Ectodermal cell (in vitro differentiated cells): ENCODE measurements at regions not wholly inside any gene's neighbourhood (a gene's known extent, or its start where the extent isn't known, plus 50 kb on each side); places are given as distances from the start of the nearest gene placed in this dataset.
"Not testable (repeated sequence)": the region's sequence is repeated elsewhere in the genome, so short reads cannot be mapped to it uniquely, and the experiment has no call there.

Experiments
- H3K27ac ChIP-seq: 2 replicates; pipeline ENCODE4 v1.7.0; 2013; ENCODE audit warnings: mild to moderate bottlenecking, low read depth, low read length; ENCODE audit not compliant: insufficient read depth, poor library complexity, severe bottlenecking
- H3K27me3 ChIP-seq: 2 replicates; pipeline ENCODE4 v1.7.0; 2013; ENCODE audit warnings: mild to moderate bottlenecking, low read length; ENCODE audit not compliant: insufficient read depth, control insufficient read depth, poor library complexity, severe bottlenecking
- H3K36me3 ChIP-seq: one replicate; pipeline ENCODE4 v1.7.0; 2013; ENCODE audit warnings: low read length; ENCODE audit not compliant: control insufficient read depth, insufficient read depth
- H3K4me1 ChIP-seq: one replicate; pipeline ENCODE4 v1.7.0; 2013; ENCODE audit warnings: low read length; ENCODE audit not compliant: control insufficient read depth, insufficient read depth
- H3K4me3 ChIP-seq: 2 replicates; pipeline ENCODE4 v1.7.0; 2013; ENCODE audit warnings: low read depth, low read length, control low read depth; ENCODE audit not compliant: insufficient read depth
- H3K9me3 ChIP-seq: 2 replicates; pipeline ENCODE4 v1.7.0; 2013; ENCODE audit warnings: mild to moderate bottlenecking, low read length, moderate library complexity; ENCODE audit not compliant: control insufficient read depth
- WGBS, 2 experiments: methylation state at CpG; one replicate each; pipeline ENCODE4 v1.1.7; 2013; ENCODE audit warnings: missing lambda C conversion rate in 2 of 2; 5-methylcytosine and 5-hydroxymethylcytosine counted together

GRCh38 chr4:79121223-79121622 lies 182.0 kb upstream of the PAQR3 start:
- 60 to 88% methylated on average over 1 of the region's 1 CpG for WGBS, 2 experiments
- H3K4me1 ChIP-seq = no peaks in the 10 kb centered on the region
- no peaks in the 10 kb centered on the region for H3K27me3 ChIP-seq
- no peak overlapping the region for H3K27ac ChIP-seq
- no peaks in the 10 kb centered on the region for H3K9me3 ChIP-seq
- H3K4me3 ChIP-seq = no peak overlapping the region
- H3K36me3 ChIP-seq = no peaks in the 10 kb centered on the region

- H3K4me3 ChIP-seq, H3K36me3 ChIP-seq, H3K27me3 ChIP-seq, H3K9me3 ChIP-seq, H3K27ac ChIP-seq, H3K4me1 ChIP-seq: not testable (repeated sequence)
- 95 to 98% methylated on average over 4 of the region's 4 CpGs for WGBS, 2 experiments
These were observed 177.8 kb upstream of the PAQR3 start for GRCh38 chr4:79117051-79117450.

GRCh38 chr4:79107014-79107413 lies 167.8 kb upstream of the PAQR3 start:
- no peaks in the 10 kb centered on the region for H3K36me3 ChIP-seq
- no peaks in the 10 kb centered on the region for H3K27me3 ChIP-seq
- H3K4me3 ChIP-seq = no peak overlapping the region
- H3K27ac ChIP-seq = no peak overlapping the region
- H3K4me1 ChIP-seq = no peaks in the 10 kb centered on the region
- WGBS, 2 experiments = 90% methylated on average over 1 of the region's 1 CpG
- H3K9me3 ChIP-seq = no peaks in the 10 kb centered on the region

- H3K4me1 ChIP-seq = peaks cover 11% of the 10 kb centered on the region
- no peaks in the 10 kb centered on the region for H3K36me3 ChIP-seq
- peak overlapping the region; percentile 9 for H3K27ac ChIP-seq
- H3K4me3 ChIP-seq = no peak overlapping the region
- H3K9me3 ChIP-seq = no peaks in the 10 kb centered on the region
- H3K27me3 ChIP-seq = no peaks in the 10 kb centered on the region
These were observed 149.9 kb upstream of the PAQR3 start for GRCh38 chr4:79088946-79089691.

- H3K4me3 ChIP-seq = no peak overlapping the region
- no peaks in the 10 kb centered on the region for H3K9me3 ChIP-seq
- 13 to 56% methylated on average over 1 to 2 of the region's 3 CpGs for WGBS, 2 experiments
- no peaks in the 10 kb centered on the region for H3K27me3 ChIP-seq
- peaks cover 17% of the 10 kb centered on the region for H3K4me1 ChIP-seq
- no peaks in the 10 kb centered on the region for H3K36me3 ChIP-seq
- no peak overlapping the region for H3K27ac ChIP-seq
These were observed 147.8 kb upstream of the PAQR3 start for GRCh38 chr4:79087071-79087470.

- 0% methylated on average over 1 of the region's 2 CpGs for WGBS, 2 experiments
- H3K36me3 ChIP-seq = no peaks in the 10 kb centered on the region
- H3K27ac ChIP-seq = no peak overlapping the region
- no peaks in the 10 kb centered on the region for H3K9me3 ChIP-seq
- no peaks in the 10 kb centered on the region for H3K27me3 ChIP-seq
- H3K4me1 ChIP-seq = peaks cover 6% of the 10 kb centered on the region
- no peak overlapping the region for H3K4me3 ChIP-seq
These were observed 144.3 kb upstream of the PAQR3 start for GRCh38 chr4:79083406-79084010.

GRCh38 chr4:79082997-79083396 lies 143.8 kb upstream of the PAQR3 start:
- 90 to 93% methylated on average over 6 of the region's 6 CpGs for WGBS, 2 experiments
- no peak overlapping the region for H3K4me3 ChIP-seq

GRCh38 chr4:79081973-79082372 lies 142.7 kb upstream of the PAQR3 start:
- H3K9me3 ChIP-seq = no peaks in the 10 kb centered on the region
- H3K4me1 ChIP-seq = peaks cover 6% of the 10 kb centered on the region
- H3K4me3 ChIP-seq = no peak overlapping the region
- 93 to 96% methylated on average over 1 of the region's 1 CpG for WGBS, 2 experiments
- H3K36me3 ChIP-seq = no peaks in the 10 kb centered on the region
- H3K27ac ChIP-seq = no peak overlapping the region
- H3K27me3 ChIP-seq = no peaks in the 10 kb centered on the region

More at GRCh38 chr4:79082997-79083396, 143.8 kb upstream of the PAQR3 start:
- no peaks in the 10 kb centered on the region for H3K9me3 ChIP-seq
- no peaks in the 10 kb centered on the region for H3K27me3 ChIP-seq
- peaks cover 6% of the 10 kb centered on the region for H3K4me1 ChIP-seq
- H3K27ac ChIP-seq = no peak overlapping the region
- no peaks in the 10 kb centered on the region for H3K36me3 ChIP-seq

GRCh38 chr4:79078339-79078738 lies 139.1 kb upstream of the PAQR3 start:
- peaks cover 2% of the 10 kb centered on the region for H3K4me1 ChIP-seq
- no peak overlapping the region for H3K27ac ChIP-seq
- H3K27me3 ChIP-seq = no peaks in the 10 kb centered on the region
- 83 to 89% methylated on average over 1 of the region's 1 CpG for WGBS, 2 experiments
- no peaks in the 10 kb centered on the region for H3K9me3 ChIP-seq
- H3K36me3 ChIP-seq = no peaks in the 10 kb centered on the region
- H3K4me3 ChIP-seq = no peak overlapping the region

- no peak overlapping the region for H3K27ac ChIP-seq
- no peaks in the 10 kb centered on the region for H3K36me3 ChIP-seq
- WGBS, 2 experiments = 89 to 100% methylated on average over 1 of the region's 1 CpG
- H3K4me3 ChIP-seq = no peak overlapping the region
- H3K9me3 ChIP-seq = no peaks in the 10 kb centered on the region
- H3K4me1 ChIP-seq = no peaks in the 10 kb centered on the region
- H3K27me3 ChIP-seq = no peaks in the 10 kb centered on the region
These were observed 134.8 kb upstream of the PAQR3 start for GRCh38 chr4:79074040-79074439.
